WTC11 (cell line): ENCODE measurements at regions not wholly inside any gene's neighbourhood (a gene's known extent, or its start where the extent isn't known, plus 50 kb on each side); places are given as distances from the start of the nearest gene placed in this dataset.

Experiments used
- ATAC-seq: fragments of 200-7000 bp; cut with Tn5 transposase; 2 replicates; pipeline ENCODE4 v1.10.0; 2021; ENCODE audit warnings: mild to moderate bottlenecking, moderate library complexity
- CTCF ChIA-PET: fragments of 300-600 bp; sonication (Branson Sonifier 250); formaldehyde crosslinking; loops from one replicate; lab custom pipeline; 2021; ENCODE audit warnings: antibody characterized with exemption; lab: Charles Lee
- POLR2A ChIA-PET: fragments of 350-600 bp; sonication (Branson Sonifier 250); formaldehyde crosslinking; loops from one replicate; lab custom pipeline; 2021; ENCODE audit warnings: antibody characterized with exemption; lab: Charles Lee
- DNase-seq: peaks from one replicate; pipeline ENCODE4 v3.0.0; 2021; ENCODE audit warnings: low spot score
- H3K27ac Mint-ChIP-seq: 2 replicates; pipeline ENCODE4 v1.8.0; 2021; ENCODE audit warnings: mixed read lengths
- H3K27me3 Mint-ChIP-seq: 2 replicates; pipeline ENCODE4 v1.8.0; 2021; ENCODE audit warnings: low read depth, mild to moderate bottlenecking, moderate library complexity, mixed read lengths
- H3K36me3 Mint-ChIP-seq: 2 replicates; pipeline ENCODE4 v1.8.0; 2021; ENCODE audit warnings: mixed read lengths
- H3K4me1 Mint-ChIP-seq: 2 replicates; pipeline ENCODE4 v1.8.0; 2022; ENCODE audit warnings: mixed read lengths
- H3K4me3 Mint-ChIP-seq: 2 replicates; pipeline ENCODE4 v1.8.0; 2021; ENCODE audit warnings: mild to moderate bottlenecking, moderate library complexity, mixed read lengths
- H3K9me3 Mint-ChIP-seq: 2 replicates; pipeline ENCODE4 v1.8.0; 2021; ENCODE audit warnings: mixed read lengths
- AFF4 ChIP-seq: sonication (generic); formaldehyde crosslinking; IDR thresholded peaks from 2 replicates; pipeline ENCODE4 v1.8.1; 2023; ENCODE audit warnings: mild to moderate bottlenecking, missing genetic modification reagents, borderline replicate concordance
- ELF4 ChIP-seq: sonication (generic); formaldehyde crosslinking; IDR thresholded peaks from 2 replicates; pipeline ENCODE4 v1.8.1; 2022; ENCODE audit warnings: low read depth, mild to moderate bottlenecking, moderate library complexity, missing genetic modification reagents
- EMX1 ChIP-seq: fragments of 250-450 bp; sonication (Bioruptor Pico); IDR thresholded peaks from 2 replicates; pipeline ENCODE4 v1.8.0; 2021; ENCODE audit warnings: mild to moderate bottlenecking
- ESRRA ChIP-seq: sonication (generic); formaldehyde crosslinking; IDR thresholded peaks from 2 replicates; pipeline ENCODE4 v1.8.1; 2022; ENCODE audit warnings: mild to moderate bottlenecking, missing genetic modification reagents, borderline replicate concordance
- FOXP4 ChIP-seq: sonication (generic); formaldehyde crosslinking; IDR thresholded peaks from 2 replicates; pipeline ENCODE4 v1.8.0; 2022; ENCODE audit warnings: mild to moderate bottlenecking, missing genetic modification reagents
- GABPB1 ChIP-seq: sonication (generic); formaldehyde crosslinking; IDR thresholded peaks from 2 replicates; pipeline ENCODE4 v1.8.1; 2023; ENCODE audit warnings: mild to moderate bottlenecking, missing genetic modification reagents
- JAZF1 ChIP-seq: fragments of 250-450 bp; sonication (Bioruptor Pico); IDR thresholded peaks from 2 replicates; pipeline ENCODE4 v1.9.0; 2021; ENCODE audit warnings: moderate library complexity, mild to moderate bottlenecking, inconsistent platforms
- MXD4 ChIP-seq: fragments of 250-450 bp; sonication (Bioruptor Pico); IDR thresholded peaks from 2 replicates; pipeline ENCODE4 v1.8.0; 2021; ENCODE audit warnings: mild to moderate bottlenecking, moderate library complexity, borderline replicate concordance
- NFATC4 ChIP-seq: fragments of 250-450 bp; sonication (Bioruptor Pico); IDR thresholded peaks from 2 replicates; pipeline ENCODE4 v1.9.0; 2021; ENCODE audit warnings: mild to moderate bottlenecking
- RELA ChIP-seq: sonication (generic); formaldehyde crosslinking; IDR thresholded peaks from 2 replicates; pipeline ENCODE4 v1.8.1; 2022; ENCODE audit warnings: missing genetic modification reagents, mild to moderate bottlenecking, borderline replicate concordance
- SOX15 ChIP-seq: fragments of 250-450 bp; sonication (Bioruptor Pico); IDR thresholded peaks from 2 replicates; pipeline ENCODE4 v1.9.0; 2021; ENCODE audit warnings: mild to moderate bottlenecking
- STAT6 ChIP-seq: sonication (generic); formaldehyde crosslinking; conservative IDR thresholded peaks from 2 replicates; pipeline ENCODE4 v1.8.1; 2023; ENCODE audit warnings: mild to moderate bottlenecking, low read depth, missing genetic modification reagents, moderate library complexity
- TEAD4 ChIP-seq: sonication (generic); formaldehyde crosslinking; IDR thresholded peaks from 2 replicates; pipeline ENCODE4 v1.8.0; 2022; ENCODE audit warnings: mild to moderate bottlenecking, missing genetic modification reagents
- USF1 ChIP-seq: sonication (generic); formaldehyde crosslinking; IDR thresholded peaks from 2 replicates; pipeline ENCODE4 v1.8.0; 2022; ENCODE audit warnings: mild to moderate bottlenecking, missing genetic modification reagents
- ZNF121 ChIP-seq: sonication (generic); formaldehyde crosslinking; IDR thresholded peaks from 2 replicates; pipeline ENCODE4 v1.8.0; 2023; ENCODE audit warnings: missing genetic modification reagents
- ZNF317 ChIP-seq: sonication (generic); formaldehyde crosslinking; IDR thresholded peaks from 2 replicates; pipeline ENCODE4 v1.8.1; 2023; ENCODE audit warnings: low read depth, mild to moderate bottlenecking, moderate library complexity, missing genetic modification reagents, borderline replicate concordance
- ZNF416 ChIP-seq: fragments of 250-450 bp; sonication (Bioruptor Pico); IDR thresholded peaks from 2 replicates; pipeline ENCODE4 v1.9.0; 2021; ENCODE audit warnings: mild to moderate bottlenecking, inconsistent platforms
- ZNF425 ChIP-seq: fragments of 250-450 bp; sonication (Bioruptor Pico); conservative IDR thresholded peaks from 2 replicates; pipeline ENCODE4 v1.9.0; 2021; ENCODE audit warnings: mild to moderate bottlenecking
- ZSCAN18 ChIP-seq: fragments of 250-450 bp; sonication (Bioruptor Pico); IDR thresholded peaks from 2 replicates; pipeline ENCODE4 v2.1.2; 2022; ENCODE audit warnings: mild to moderate bottlenecking, moderate library complexity

GRCh38 chr4:115370490-115370889 is 257.1 kb upstream of the NDST4 start:
- DNase-seq (no peak), ATAC-seq (no peak)
- Mint-ChIP-seq H3K4me1 (no peaks in the 10 kb centered on the region), H3K9me3 (no peaks in the 10 kb centered on the region), H3K27ac (no peak overlapping the region), H3K36me3 (no peaks in the 10 kb centered on the region), H3K27me3 (no peaks in the 10 kb centered on the region), H3K4me3 (no peak overlapping the region)
- TF ChIP-seq FOXP4 = no peak
- TF ChIP-seq SOX15 (CRISPR knock-in tag) = no peak
- no peak for TF ChIP-seq NFATC4 (CRISPR knock-in tag)
- TF ChIP-seq TEAD4 = no peak
- TF ChIP-seq AFF4 = no peak
- no peak for TF ChIP-seq ZNF121 (CRISPR knock-in tag)
- no peak for TF ChIP-seq ELF4 (CRISPR knock-in tag)
- no peak for TF ChIP-seq ZNF416 (CRISPR knock-in tag)
- TF ChIP-seq ZNF317 (CRISPR knock-in tag) = no peak
- no peak for TF ChIP-seq ESRRA (CRISPR knock-in tag)
- TF ChIP-seq RELA = no peak
- TF ChIP-seq ZSCAN18 (CRISPR knock-in tag) = no peak
- TF ChIP-seq MXD4 = no peak
- no peak for TF ChIP-seq GABPB1 (CRISPR knock-in tag)
- no peak for TF ChIP-seq EMX1
- POLR2A ChIA-PET = no interaction called here
- CTCF ChIA-PET = no interaction called here

- Mint-ChIP-seq H3K27ac (no peak overlapping the region), H3K4me1 (no peaks in the 10 kb centered on the region), H3K36me3 (no peaks in the 10 kb centered on the region), H3K27me3 (no peaks in the 10 kb centered on the region), H3K4me3 (no peak overlapping the region), H3K9me3 (no peaks in the 10 kb centered on the region)
- DNase-seq (no peak), ATAC-seq (no peak)
- POLR2A ChIA-PET = no interaction called here
- CTCF ChIA-PET = no interaction called here
- TF ChIP-seq USF1 (CRISPR knock-in tag) = no peak
- no peak for TF ChIP-seq JAZF1 (CRISPR knock-in tag)
- no peak for TF ChIP-seq ZNF425 (CRISPR knock-in tag)
- no peak for TF ChIP-seq STAT6 (CRISPR knock-in tag)
- no peak for TF ChIP-seq ZNF121 (CRISPR knock-in tag)
Observed at GRCh38 chr4:115370012-115370411, 256.6 kb upstream of the NDST4 start.
